RWPE2 (cell line): ENCODE measurements at regions not wholly inside any gene's neighbourhood (a gene's known extent, or its start where the extent isn't known, plus 50 kb on each side); places are given as distances from the start of the nearest gene placed in this dataset.

ENCODE experiments used
- ATAC-seq: fragments of 200-7000 bp; cut with Tn5 transposase; 3 replicates; pipeline ENCODE4 v1.9.1; 2021; ENCODE audit warnings: low read depth
- DNase-seq: peaks from one replicate; pipeline ENCODE4 v3.0.0-alpha.2; 2020; ENCODE audit warnings: low spot score
- H3K27ac ChIP-seq: fragments of 450-650 bp; 2 replicates; pipeline ENCODE4 v1.5.1; 2017; ENCODE audit warnings: mild to moderate bottlenecking; ENCODE audit not compliant: poor library complexity, severe bottlenecking
- H3K27me3 ChIP-seq: fragments of 250-450 bp; sonication (Bioruptor Pico); 2 replicates; pipeline ENCODE4 v1.5.1; 2021; ENCODE audit warnings: mild to moderate bottlenecking, moderate library complexity; ENCODE audit not compliant: insufficient read depth, poor library complexity, severe bottlenecking
- H3K36me3 ChIP-seq: fragments of 250-450 bp; sonication (Bioruptor Pico); 2 replicates; pipeline ENCODE4 v1.5.1; 2020; ENCODE audit warnings: low read depth, mild to moderate bottlenecking, moderate library complexity
- H3K4me1 ChIP-seq: fragments of 250-450 bp; sonication (Bioruptor Pico); 2 replicates; pipeline ENCODE4 v1.5.1; 2021; ENCODE audit warnings: mild to moderate bottlenecking, moderate library complexity; ENCODE audit not compliant: insufficient read depth, poor library complexity, severe bottlenecking
- H3K4me3 ChIP-seq: fragments of 250-450 bp; sonication (Bioruptor Pico); 2 replicates; pipeline ENCODE4 v1.5.1; 2021; ENCODE audit warnings: mild to moderate bottlenecking, moderate library complexity; ENCODE audit not compliant: severe bottlenecking
- H3K9me3 ChIP-seq: fragments of 250-450 bp; sonication (Bioruptor Pico); 2 replicates; pipeline ENCODE4 v1.5.1; 2021; ENCODE audit warnings: mild to moderate bottlenecking, moderate library complexity; ENCODE audit not compliant: severe bottlenecking
- TF ChIP-seq, protein P1 (sequence below): fragments of 450-650 bp; IDR thresholded peaks from one replicate; pipeline ENCODE4 v1.5.1; 2017; ENCODE audit warnings: mild to moderate bottlenecking, moderate library complexity; ENCODE audit not compliant: poor library complexity, severe bottlenecking

DNA sequence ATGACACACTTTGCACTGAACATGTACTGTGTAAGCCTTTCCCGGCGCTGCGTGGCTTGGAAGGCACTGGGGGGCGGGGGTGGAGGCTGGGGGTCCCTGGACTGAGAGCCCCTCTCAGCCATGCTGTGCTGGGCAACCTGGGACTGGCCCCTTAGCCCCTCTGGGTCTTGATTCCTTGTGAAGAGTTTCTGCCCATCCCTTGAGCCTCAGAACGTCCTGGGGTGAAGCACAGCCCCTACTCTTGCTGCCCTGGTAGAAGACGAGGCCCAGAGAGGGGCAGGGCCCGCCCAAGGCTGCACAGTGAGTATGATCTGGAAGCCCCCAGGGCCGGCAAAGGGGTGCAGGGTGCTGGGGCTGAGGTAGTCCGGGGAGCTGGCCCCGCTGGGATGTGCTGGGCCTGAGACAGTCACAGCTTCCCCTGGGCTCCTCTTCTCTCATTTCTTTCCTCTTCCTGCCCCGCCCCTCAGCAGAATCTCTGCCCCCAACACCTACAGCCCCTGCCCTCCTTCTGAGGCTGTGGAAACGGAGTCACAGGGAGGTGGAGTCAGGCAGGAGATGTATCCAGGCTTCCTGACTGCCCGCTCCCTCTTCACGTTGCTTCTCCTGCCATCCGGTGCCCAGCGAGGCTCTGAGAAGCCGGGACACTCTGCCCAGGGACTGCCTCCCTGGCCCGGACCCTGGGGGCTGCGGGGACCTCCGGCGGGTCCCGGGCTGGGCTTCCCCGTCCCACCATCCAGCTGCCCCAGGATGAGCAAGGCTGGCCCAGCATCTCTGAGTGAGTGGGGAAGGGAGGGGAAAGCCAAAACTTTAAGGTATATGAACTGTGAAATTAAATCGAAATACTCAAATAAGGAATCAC is 60.5 kb downstream of the UNCX start:
- TF ChIP-seq, protein P1, sequence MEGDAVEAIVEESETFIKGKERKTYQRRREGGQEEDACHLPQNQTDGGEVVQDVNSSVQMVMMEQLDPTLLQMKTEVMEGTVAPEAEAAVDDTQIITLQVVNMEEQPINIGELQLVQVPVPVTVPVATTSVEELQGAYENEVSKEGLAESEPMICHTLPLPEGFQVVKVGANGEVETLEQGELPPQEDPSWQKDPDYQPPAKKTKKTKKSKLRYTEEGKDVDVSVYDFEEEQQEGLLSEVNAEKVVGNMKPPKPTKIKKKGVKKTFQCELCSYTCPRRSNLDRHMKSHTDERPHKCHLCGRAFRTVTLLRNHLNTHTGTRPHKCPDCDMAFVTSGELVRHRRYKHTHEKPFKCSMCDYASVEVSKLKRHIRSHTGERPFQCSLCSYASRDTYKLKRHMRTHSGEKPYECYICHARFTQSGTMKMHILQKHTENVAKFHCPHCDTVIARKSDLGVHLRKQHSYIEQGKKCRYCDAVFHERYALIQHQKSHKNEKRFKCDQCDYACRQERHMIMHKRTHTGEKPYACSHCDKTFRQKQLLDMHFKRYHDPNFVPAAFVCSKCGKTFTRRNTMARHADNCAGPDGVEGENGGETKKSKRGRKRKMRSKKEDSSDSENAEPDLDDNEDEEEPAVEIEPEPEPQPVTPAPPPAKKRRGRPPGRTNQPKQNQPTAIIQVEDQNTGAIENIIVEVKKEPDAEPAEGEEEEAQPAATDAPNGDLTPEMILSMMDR = no peak
- ATAC-seq (no peak), DNase-seq (no peak)
- H3K4me3 ChIP-seq = no peak overlapping the region
- H3K4me1 ChIP-seq = no peaks in the 10 kb centered on the region
- no peak overlapping the region for H3K27ac ChIP-seq
- no peaks in the 10 kb centered on the region for H3K9me3 ChIP-seq
- no peaks in the 10 kb centered on the region for H3K36me3 ChIP-seq
- peaks cover 69% of the 10 kb centered on the region for H3K27me3 ChIP-seq

DNA sequence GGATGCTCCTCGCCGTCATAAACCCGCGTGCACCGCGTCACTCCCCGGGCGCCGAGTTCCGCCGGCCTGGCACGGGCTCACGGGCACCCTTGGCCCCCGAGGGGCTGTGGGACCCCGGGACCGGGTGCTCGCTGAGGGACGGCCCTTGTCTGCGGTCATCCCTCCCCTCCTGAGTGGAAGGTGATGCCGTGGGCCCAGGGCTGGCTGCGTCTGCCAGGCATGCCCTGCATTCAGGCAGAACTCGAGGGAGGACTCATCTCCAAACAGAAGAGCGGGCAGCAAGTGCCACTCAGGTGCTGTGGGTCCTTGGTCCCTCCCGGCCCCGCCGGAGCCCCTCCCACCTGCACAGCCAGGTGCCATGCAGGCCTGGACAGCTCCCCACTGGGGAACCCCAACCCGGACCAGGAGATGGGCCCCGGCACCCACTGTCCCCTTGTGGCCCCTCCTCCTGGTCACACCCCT is 61.3 kb downstream of the UNCX start:
- Histone ChIP-seq H3K4me3 (no peak overlapping the region), H3K27ac (no peak overlapping the region), H3K36me3 (no peaks in the 10 kb centered on the region), H3K4me1 (no peaks in the 10 kb centered on the region), H3K27me3 (peaks cover 76% of the 10 kb centered on the region), H3K9me3 (no peaks in the 10 kb centered on the region)
- DNase-seq = no peak
- TF ChIP-seq, protein P1 = no peak
- no peak for ATAC-seq

DNA sequence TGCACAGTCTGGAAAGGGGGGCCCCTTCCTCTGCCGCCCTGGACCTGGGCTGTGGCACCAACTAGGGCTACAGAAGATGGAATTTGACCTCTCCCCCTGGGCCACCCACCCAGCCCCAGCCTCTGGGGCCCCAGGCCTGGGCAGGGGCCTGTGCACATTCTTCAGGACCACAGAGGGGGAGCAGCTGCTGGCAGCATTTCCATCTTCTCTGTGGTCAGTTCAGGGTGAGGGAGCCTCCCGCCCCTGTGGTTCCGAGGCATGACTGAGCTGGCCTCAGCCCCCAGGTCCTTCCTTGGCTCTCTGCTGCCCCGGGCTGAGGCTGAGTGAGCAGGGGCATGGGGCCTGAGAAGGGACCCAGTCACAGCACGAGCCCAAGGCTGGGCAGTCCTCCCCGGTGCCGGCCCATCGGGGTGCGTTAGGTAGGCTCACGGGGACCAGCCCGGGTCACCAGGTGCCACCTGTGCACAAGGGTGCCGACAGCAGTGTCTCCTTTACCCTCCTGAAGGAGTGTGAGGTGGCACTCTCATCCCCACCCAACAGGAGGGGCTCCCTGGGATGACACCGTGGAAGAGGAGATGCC is 63.2 kb downstream of the UNCX start:
- DNase-seq (no peak), ATAC-seq (no peak)
- Histone ChIP-seq H3K4me3 (no peak overlapping the region), H3K9me3 (no peaks in the 10 kb centered on the region), H3K4me1 (no peaks in the 10 kb centered on the region), H3K27me3 (peaks cover 66% of the 10 kb centered on the region), H3K36me3 (no peaks in the 10 kb centered on the region), H3K27ac (no peak overlapping the region)
- TF ChIP-seq, protein P1 = no peak

DNA sequence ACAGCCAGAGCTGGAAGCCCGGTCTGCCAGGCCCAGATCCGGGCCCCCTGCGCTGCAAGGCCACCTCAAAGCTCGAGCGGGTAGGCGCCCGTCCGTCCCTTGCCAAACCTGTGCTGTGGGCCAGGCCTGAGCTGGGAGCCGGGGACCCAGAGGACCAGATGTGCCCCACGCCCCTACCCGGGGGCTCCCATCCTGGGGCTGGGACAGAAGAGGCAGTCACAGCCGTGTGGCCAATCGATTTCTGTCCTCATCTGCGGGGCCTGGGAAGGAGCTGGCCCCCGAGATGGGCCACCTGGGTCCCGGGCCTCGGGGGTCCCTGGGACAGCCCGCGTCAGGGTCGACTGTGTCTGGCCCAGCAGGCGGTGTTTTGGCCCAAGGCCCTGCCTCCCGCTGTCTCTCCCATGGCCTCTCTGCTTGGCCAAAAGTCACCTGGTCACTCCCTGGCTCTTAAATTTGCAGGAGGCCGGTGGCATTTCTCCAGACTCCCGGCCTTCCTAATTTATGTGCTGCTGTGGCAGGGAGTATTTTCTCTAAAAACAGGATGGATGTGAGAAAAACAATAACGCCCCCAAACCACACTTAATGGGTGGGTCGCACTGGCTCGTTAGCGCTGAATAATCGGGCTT is 63.8 kb downstream of the UNCX start:
- Histone ChIP-seq H3K4me1 (no peaks in the 10 kb centered on the region), H3K9me3 (no peaks in the 10 kb centered on the region), H3K36me3 (no peaks in the 10 kb centered on the region), H3K27ac (no peak overlapping the region), H3K4me3 (no peak overlapping the region), H3K27me3 (peaks cover 60% of the 10 kb centered on the region)
- no peak for DNase-seq
- ATAC-seq = no peak
- TF ChIP-seq, protein P1 = no peak
